ENCODE measurements at regions not wholly inside any gene's neighbourhood (a gene's known extent, or its start where the extent isn't known, plus 50 kb on each side); places are given as distances from the start of the nearest gene placed in this dataset.

DNA sequence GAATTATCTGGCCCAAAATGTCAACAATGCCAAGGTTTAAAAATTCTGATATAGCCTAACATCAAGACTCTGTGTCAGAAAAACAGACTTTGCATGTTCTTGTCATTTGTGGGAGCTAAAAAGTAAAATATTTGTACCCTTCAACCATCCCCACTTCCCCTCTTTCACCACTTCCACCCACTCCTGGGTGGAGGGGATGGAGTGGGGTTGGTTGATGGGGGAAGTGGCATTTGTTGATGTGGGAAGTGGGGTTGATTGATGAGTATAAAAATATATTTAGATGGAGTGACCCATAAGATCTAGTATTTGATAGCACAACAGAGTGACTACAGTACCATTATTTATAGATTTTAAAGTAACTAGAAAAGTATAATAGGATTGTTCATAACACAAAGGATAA, 55.0 kb upstream of the C9orf72 start:
- Histone ChIP-seq H3K9me3 (ENCODE audit: control insufficient read depth, low read length) (no peaks in the 10 kb centered on the region), H3K4me1 (ENCODE audit: control insufficient read depth, insufficient read depth, low read length) (no peaks in the 10 kb centered on the region), H3K4me3 (ENCODE audit: low read length) (no peak overlapping the region), H3K9ac (ENCODE audit: extremely low read depth, low read length, poor library complexity, severe bottlenecking) (no peak overlapping the region), H3K27me3 (ENCODE audit: control insufficient read depth, insufficient read depth, low read length, poor library complexity, severe bottlenecking) (no peaks in the 10 kb centered on the region), H3K27ac (ENCODE audit: low read depth, low read length) (no peak overlapping the region), H3K36me3 (ENCODE audit: control insufficient read depth, insufficient read depth, low read length) (no peaks in the 10 kb centered on the region)
- H3K27ac Mint-ChIP-seq, result no peak overlapping the region
- no peaks in the 10 kb centered on the region for H3K4me1 Mint-ChIP-seq
- no peaks in the 10 kb centered on the region for H3K27me3 Mint-ChIP-seq (ENCODE audit: insufficient read depth)
- no peaks in the 10 kb centered on the region for H3K36me3 Mint-ChIP-seq (ENCODE audit: low read depth)
- TF ChIP-seq CTCF (conservative IDR thresholded peaks at IDR 0.05), result no peak
- no peak for DNase-seq
- H3K9me3 Mint-ChIP-seq, result no peaks in the 10 kb centered on the region
- no peak overlapping the region for H3K4me3 Mint-ChIP-seq

- Histone ChIP-seq H3K9me3 (ENCODE audit: control insufficient read depth, low read length) (no peaks in the 10 kb centered on the region), H3K4me1 (ENCODE audit: control insufficient read depth, insufficient read depth, low read length) (no peaks in the 10 kb centered on the region), H3K27me3 (ENCODE audit: control insufficient read depth, insufficient read depth, low read length, poor library complexity, severe bottlenecking) (no peaks in the 10 kb centered on the region), H3K4me3 (ENCODE audit: low read length) (no peak overlapping the region), H3K36me3 (ENCODE audit: control insufficient read depth, insufficient read depth, low read length) (no peaks in the 10 kb centered on the region), H3K27ac (ENCODE audit: low read depth, low read length) (no peak overlapping the region), H3K9ac (ENCODE audit: extremely low read depth, low read length, poor library complexity, severe bottlenecking) (no peak overlapping the region)
- no peak for DNase-seq
- H3K27ac Mint-ChIP-seq, result no peak overlapping the region
- no peaks in the 10 kb centered on the region for H3K27me3 Mint-ChIP-seq (ENCODE audit: insufficient read depth)
- 86% methylated on average over 1 of the region's 2 CpGs; no CpG with 5 or more reads in 1 of the 2 experiments for WGBS, 2 experiments (ENCODE audit: insufficient coverage in 1 of 2, insufficient read length in 1 of 2)
- no peak for TF ChIP-seq CTCF (conservative IDR thresholded peaks at IDR 0.05)
- no peak overlapping the region for H3K4me3 Mint-ChIP-seq
- H3K4me1 Mint-ChIP-seq, result no peaks in the 10 kb centered on the region
- no peaks in the 10 kb centered on the region for H3K36me3 Mint-ChIP-seq (ENCODE audit: low read depth)
- no peaks in the 10 kb centered on the region for H3K9me3 Mint-ChIP-seq
Observed at GRCh38 chr9:27629425-27629824, 56.1 kb upstream of the C9orf72 start.

DNA sequence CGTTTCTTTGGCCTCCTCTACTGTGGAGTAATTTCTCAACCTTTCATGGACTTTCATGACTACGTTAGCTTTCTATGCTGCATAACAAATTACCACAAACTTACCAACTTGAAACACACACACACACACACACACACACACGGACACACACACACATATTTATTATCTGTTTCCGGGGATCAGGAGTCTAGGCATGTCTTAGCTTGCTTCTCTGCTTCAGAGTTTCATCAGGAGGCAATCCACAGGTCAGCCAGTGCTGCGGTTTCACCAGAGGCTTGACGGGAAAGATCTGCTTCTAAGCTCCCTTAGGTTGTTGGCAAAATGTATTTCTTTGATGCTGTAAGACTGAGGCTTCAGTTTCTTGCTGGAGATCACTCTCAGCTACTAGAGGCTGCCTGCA, 59.0 kb upstream of the C9orf72 start:
- no peaks in the 10 kb centered on the region for H3K27me3 Mint-ChIP-seq (ENCODE audit: insufficient read depth)
- no peak overlapping the region for H3K27ac Mint-ChIP-seq
- Histone ChIP-seq H3K4me3 (ENCODE audit: low read length) (no peak overlapping the region), H3K9me3 (ENCODE audit: control insufficient read depth, low read length) (no peaks in the 10 kb centered on the region), H3K9ac (ENCODE audit: extremely low read depth, low read length, poor library complexity, severe bottlenecking) (no peak overlapping the region), H3K36me3 (ENCODE audit: control insufficient read depth, insufficient read depth, low read length) (no peaks in the 10 kb centered on the region), H3K4me1 (ENCODE audit: control insufficient read depth, insufficient read depth, low read length) (no peaks in the 10 kb centered on the region), H3K27me3 (ENCODE audit: control insufficient read depth, insufficient read depth, low read length, poor library complexity, severe bottlenecking) (no peaks in the 10 kb centered on the region), H3K27ac (ENCODE audit: low read depth, low read length) (no peak overlapping the region)
- no peaks in the 10 kb centered on the region for H3K36me3 Mint-ChIP-seq (ENCODE audit: low read depth)
- 86 to 96% methylated on average over 5 to 6 of the region's 6 CpGs for WGBS, 2 experiments (ENCODE audit: insufficient coverage in 1 of 2, insufficient read length in 1 of 2)
- no peak for DNase-seq
- H3K9me3 Mint-ChIP-seq, result no peaks in the 10 kb centered on the region
- no peak overlapping the region for H3K4me3 Mint-ChIP-seq
- no peaks in the 10 kb centered on the region for H3K4me1 Mint-ChIP-seq
- TF ChIP-seq CTCF (conservative IDR thresholded peaks at IDR 0.05), result no peak
